AG10803 (cell line): ENCODE measurements at regions not wholly inside any gene's neighbourhood (a gene's known extent, or its start where the extent isn't known, plus 50 kb on each side); places are given as distances from the start of the nearest gene placed in this dataset.

ENCODE experiments used
- DNase-seq: peaks from one replicate; pipeline ENCODE4 v3.0.0; 2010; ENCODE audit warnings: low read depth
- H3K4me3 ChIP-seq: 2 replicates; pipeline ENCODE4 v1.5.1; 2011; ENCODE audit warnings: mild to moderate bottlenecking, low read length, control low read depth
- TF ChIP-seq, protein P1 (sequence below): conservative IDR thresholded peaks from 2 replicates; pipeline ENCODE4 v1.5.1; 2011; ENCODE audit warnings: mild to moderate bottlenecking, low read length, control low read depth, inconsistent platforms

- DNase-seq, result no peak
Observed at GRCh38 chr1:60870269-60870865, 212.0 kb upstream of the NFIA start.

DNA sequence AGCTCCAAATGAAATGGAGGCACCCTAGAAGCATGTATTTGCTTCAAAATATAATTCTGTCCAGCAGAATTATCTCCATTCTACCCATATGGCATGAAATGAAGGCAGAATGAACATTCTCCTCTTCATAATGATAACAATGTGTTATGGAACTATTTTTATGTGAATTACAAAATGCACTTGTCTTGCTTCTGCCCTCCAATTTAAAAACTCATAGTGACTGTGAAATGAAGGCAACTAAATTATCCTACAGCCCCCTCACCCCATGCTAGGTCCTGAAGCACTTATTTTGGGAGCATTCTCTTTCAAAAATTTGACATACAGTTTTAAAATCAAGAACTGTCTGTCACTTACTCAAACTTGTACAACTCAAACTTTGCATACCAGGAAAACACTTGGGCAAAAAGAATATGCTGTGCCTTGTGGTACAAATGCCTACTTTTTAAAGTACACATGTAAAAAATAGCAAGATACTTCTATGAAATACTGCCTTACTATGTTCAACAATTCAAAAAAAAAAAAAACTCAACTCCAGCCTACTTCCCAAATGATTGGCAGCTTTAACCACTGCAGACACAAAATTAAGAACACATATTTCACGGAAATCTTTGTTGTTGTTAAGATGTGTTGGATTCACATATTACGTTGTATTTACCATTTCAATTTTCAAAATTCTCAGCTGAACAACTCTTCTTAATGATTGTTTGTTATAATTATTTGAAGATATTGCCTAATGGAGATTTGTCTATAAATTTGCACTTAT is 213.3 kb upstream of the NFIA start:
- no peak for DNase-seq
- TF ChIP-seq, protein P1, sequence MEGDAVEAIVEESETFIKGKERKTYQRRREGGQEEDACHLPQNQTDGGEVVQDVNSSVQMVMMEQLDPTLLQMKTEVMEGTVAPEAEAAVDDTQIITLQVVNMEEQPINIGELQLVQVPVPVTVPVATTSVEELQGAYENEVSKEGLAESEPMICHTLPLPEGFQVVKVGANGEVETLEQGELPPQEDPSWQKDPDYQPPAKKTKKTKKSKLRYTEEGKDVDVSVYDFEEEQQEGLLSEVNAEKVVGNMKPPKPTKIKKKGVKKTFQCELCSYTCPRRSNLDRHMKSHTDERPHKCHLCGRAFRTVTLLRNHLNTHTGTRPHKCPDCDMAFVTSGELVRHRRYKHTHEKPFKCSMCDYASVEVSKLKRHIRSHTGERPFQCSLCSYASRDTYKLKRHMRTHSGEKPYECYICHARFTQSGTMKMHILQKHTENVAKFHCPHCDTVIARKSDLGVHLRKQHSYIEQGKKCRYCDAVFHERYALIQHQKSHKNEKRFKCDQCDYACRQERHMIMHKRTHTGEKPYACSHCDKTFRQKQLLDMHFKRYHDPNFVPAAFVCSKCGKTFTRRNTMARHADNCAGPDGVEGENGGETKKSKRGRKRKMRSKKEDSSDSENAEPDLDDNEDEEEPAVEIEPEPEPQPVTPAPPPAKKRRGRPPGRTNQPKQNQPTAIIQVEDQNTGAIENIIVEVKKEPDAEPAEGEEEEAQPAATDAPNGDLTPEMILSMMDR, result no peak
- H3K4me3 ChIP-seq, result no peak overlapping the region

More at GRCh38 chr1:60870269-60870865, 212.0 kb upstream of the NFIA start:
- TF ChIP-seq, protein P1, result no peak
- H3K4me3 ChIP-seq, result no peak overlapping the region

DNA sequence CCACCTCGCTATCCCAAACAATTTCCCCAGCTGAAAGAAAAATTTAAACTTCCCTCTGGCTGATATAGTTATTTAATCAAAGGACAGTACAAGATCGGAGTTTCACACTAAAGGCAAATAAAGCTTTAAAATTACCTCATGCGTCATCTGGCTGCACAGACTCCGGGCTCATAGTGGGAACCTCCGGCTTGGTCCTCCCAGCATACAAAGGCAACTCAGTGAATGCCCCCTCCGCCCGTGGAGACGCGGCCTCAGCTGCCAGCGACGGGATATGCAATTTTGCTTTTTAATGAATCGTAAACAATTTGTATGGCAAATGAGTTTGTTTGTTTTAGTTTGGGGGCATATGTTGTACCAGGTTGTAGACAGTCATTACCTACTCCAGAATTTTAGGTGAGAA is 214.6 kb upstream of the NFIA start:
- TF ChIP-seq, protein P1, result no peak
- no peak for DNase-seq
- no peak overlapping the region for H3K4me3 ChIP-seq

DNA sequence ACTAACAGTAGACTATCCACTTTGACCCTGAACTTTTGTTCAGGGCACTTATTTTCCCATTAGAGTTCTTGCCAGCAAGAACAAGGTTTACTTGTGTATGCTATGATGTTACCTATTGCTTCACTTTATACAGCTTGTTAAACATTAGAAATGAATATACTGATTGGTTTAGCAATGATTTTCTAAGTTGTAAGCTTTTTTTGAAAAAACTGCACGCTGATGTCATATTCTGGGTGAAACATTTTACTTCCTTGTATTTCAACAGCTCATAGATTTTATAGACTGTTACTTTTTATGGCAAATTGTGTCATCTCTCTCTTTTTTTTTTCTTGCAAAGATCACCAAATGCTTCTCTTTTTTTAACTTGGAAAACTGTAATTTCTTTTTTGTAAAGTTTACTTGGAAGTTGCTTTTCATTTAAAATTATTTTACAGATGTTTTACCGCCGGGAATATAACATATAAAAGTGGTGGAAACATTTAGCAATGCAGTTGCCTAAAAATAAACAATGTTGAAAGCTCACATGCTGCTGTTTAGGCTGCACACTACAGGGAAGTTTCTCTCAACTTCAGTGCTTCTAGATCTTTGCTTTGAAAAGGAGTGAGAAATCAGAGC is 215.3 kb upstream of the NFIA start:
- no peak overlapping the region for H3K4me3 ChIP-seq
- peak; percentile 28 for DNase-seq
- TF ChIP-seq, protein P1, result no peak

DNA sequence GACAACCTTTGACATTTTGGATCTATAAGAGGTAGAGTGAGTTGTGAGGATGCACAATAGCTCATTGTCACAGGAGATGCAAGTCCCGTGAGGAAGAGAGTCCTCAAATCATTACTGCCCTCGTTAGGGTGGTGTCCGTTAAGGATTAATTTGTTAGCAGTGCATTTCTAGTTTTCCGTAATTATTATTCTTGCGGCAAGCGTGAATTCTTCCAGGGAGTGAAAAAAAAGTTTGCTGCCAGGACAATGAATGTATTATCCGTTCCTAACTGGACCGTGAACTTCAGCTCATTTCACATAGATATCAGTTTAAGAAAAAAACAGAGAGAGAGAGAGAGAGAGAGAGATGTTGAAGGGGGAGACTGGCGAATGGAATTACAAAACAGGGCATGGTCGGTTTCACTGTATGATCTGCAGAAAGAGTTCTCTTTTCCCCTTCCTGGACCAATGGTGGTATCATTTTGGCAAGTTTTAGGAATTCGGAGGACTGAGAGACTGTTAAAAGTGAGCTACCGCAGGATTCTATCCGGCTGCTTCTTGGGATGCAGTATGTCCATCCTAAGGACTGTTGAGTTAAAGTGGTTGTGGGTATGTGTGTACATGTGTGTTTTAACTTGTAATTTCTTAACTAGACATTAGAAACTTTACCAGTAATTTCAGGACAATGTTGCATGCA is 216.0 kb upstream of the NFIA start:
- no peak overlapping the region for H3K4me3 ChIP-seq
- TF ChIP-seq, protein P1, result no peak
- DNase-seq, result no peak

- TF ChIP-seq, protein P1, result no peak
- no peak overlapping the region for H3K4me3 ChIP-seq
- no peak for DNase-seq
Observed at GRCh38 chr1:60865166-60865565, 217.2 kb upstream of the NFIA start.
